Activated CD8-positive, alpha-beta T cell treated with anti-CD3 and anti-CD28 coated beads for 36 hours (primary cell): ENCODE measurements at regions not wholly inside any gene's neighbourhood (a gene's known extent, or its start where the extent isn't known, plus 50 kb on each side); places are given as distances from the start of the nearest gene placed in this dataset.
"Not testable (repeated sequence)": the region's sequence is repeated elsewhere in the genome, so short reads cannot be mapped to it uniquely, and the experiment has no call there.

Experiments
- ATAC-seq: fragments of 200-7000 bp; cut with Tn5 transposase; one replicate; pipeline ENCODE4 v1.10.0; 2021; ENCODE audit warnings: mild to moderate bottlenecking, moderate library complexity
- CTCF ChIA-PET: fragments of 350-600 bp; sonication (Branson Sonifier 250); formaldehyde crosslinking; loops from one replicate; lab custom pipeline; 2021; ENCODE audit warnings: antibody characterized with exemption; lab: Charles Lee
- POLR2A ChIA-PET: fragments of 350-600 bp; sonication (Branson Sonifier 250); formaldehyde crosslinking; loops from one replicate; lab custom pipeline; 2021; ENCODE audit warnings: antibody characterized with exemption; lab: Charles Lee
- DNase-seq: peaks from one replicate; pipeline ENCODE4 v3.0.0-alpha.2; 2020
- H3K27ac Mint-ChIP-seq: one replicate; pipeline ENCODE4 v1.8.0; 2021; ENCODE audit warnings: mild to moderate bottlenecking, mixed read lengths
- H3K27me3 Mint-ChIP-seq: one replicate; pipeline ENCODE4 v1.8.0; 2021; ENCODE audit warnings: mixed read lengths
- H3K36me3 Mint-ChIP-seq: one replicate; pipeline ENCODE4 v1.8.0; 2021; ENCODE audit warnings: low read depth, mixed read lengths
- H3K4me1 Mint-ChIP-seq: one replicate; pipeline ENCODE4 v1.8.0; 2021; ENCODE audit warnings: low read depth, mixed read lengths
- H3K4me3 Mint-ChIP-seq: one replicate; pipeline ENCODE4 v1.8.0; 2021; ENCODE audit warnings: mild to moderate bottlenecking, moderate library complexity, mixed read lengths
- H3K9me3 Mint-ChIP-seq: one replicate; pipeline ENCODE4 v1.8.0; 2021; ENCODE audit warnings: mixed read lengths
- CTCF ChIP-seq: fragments of 200-600 bp; IDR thresholded peaks from one replicate; pipeline ENCODE4 v1.8.0; 2022; ENCODE audit warnings: antibody characterized with exemption, mild to moderate bottlenecking
- intact Hi-C: fragments of 100-400 bp; cut with micrococcal nuclease; formaldehyde crosslinking; loops from one replicate; pipeline ENCODE4 v1.10.0; 2022

- ChIA-PET CTCF (no interaction called here), POLR2A (no interaction called here)
- H3K27ac Mint-ChIP-seq, result no peak overlapping the region
- DNase-seq (peak; percentile 2), ATAC-seq (no peak)
- H3K27me3 Mint-ChIP-seq, result peaks cover 6% of the 10 kb centered on the region
- H3K4me3 Mint-ChIP-seq, result peak overlapping the region; percentile 49
- H3K9me3 Mint-ChIP-seq, result no peaks in the 10 kb centered on the region
- intact Hi-C loops, result no loop called here
- H3K4me1 Mint-ChIP-seq, result no peaks in the 10 kb centered on the region
- TF ChIP-seq CTCF, result no peak
- no peaks in the 10 kb centered on the region for H3K36me3 Mint-ChIP-seq
Observed at GRCh38 chr16:32116080-32116479, 137.0 kb upstream of the TP53TG3D start.

- CTCF ChIA-PET, DNase-seq, H3K27me3 Mint-ChIP-seq, H3K4me1 Mint-ChIP-seq, H3K27ac Mint-ChIP-seq, POLR2A ChIA-PET, H3K9me3 Mint-ChIP-seq, ATAC-seq, H3K36me3 Mint-ChIP-seq, intact Hi-C loops: not testable (repeated sequence)
- peak overlapping the region; percentile 49 for H3K4me3 Mint-ChIP-seq
Observed at GRCh38 chr16:32116533-32116932, 136.6 kb upstream of the TP53TG3D start.

GRCh38 chr16:32120372-32120771 is 132.7 kb upstream of the TP53TG3D start:
- H3K27me3 Mint-ChIP-seq, ATAC-seq, POLR2A ChIA-PET: not testable (repeated sequence)

GRCh38 chr16:32120779-32121178 is 132.3 kb upstream of the TP53TG3D start:
- H3K36me3 Mint-ChIP-seq, H3K27me3 Mint-ChIP-seq, intact Hi-C loops, H3K4me1 Mint-ChIP-seq, CTCF ChIA-PET, H3K9me3 Mint-ChIP-seq, ATAC-seq, DNase-seq, H3K27ac Mint-ChIP-seq, H3K4me3 Mint-ChIP-seq, POLR2A ChIA-PET: not testable (repeated sequence)
- TF ChIP-seq CTCF, result peak; percentile 9

More at GRCh38 chr16:32120372-32120771, 132.7 kb upstream of the TP53TG3D start:
- CTCF ChIA-PET, H3K36me3 Mint-ChIP-seq, H3K9me3 Mint-ChIP-seq, DNase-seq, H3K4me1 Mint-ChIP-seq, intact Hi-C loops, H3K27ac Mint-ChIP-seq, H3K4me3 Mint-ChIP-seq: not testable (repeated sequence)
- peak; percentile 2 for TF ChIP-seq CTCF

- H3K4me3 Mint-ChIP-seq, ATAC-seq, H3K9me3 Mint-ChIP-seq, POLR2A ChIA-PET, H3K27ac Mint-ChIP-seq, DNase-seq, H3K36me3 Mint-ChIP-seq, intact Hi-C loops, CTCF ChIA-PET, H3K4me1 Mint-ChIP-seq, H3K27me3 Mint-ChIP-seq: not testable (repeated sequence)
Observed at GRCh38 chr16:32121273-32121900, 131.7 kb upstream of the TP53TG3D start.

- H3K36me3 Mint-ChIP-seq, H3K9me3 Mint-ChIP-seq, ATAC-seq, H3K27me3 Mint-ChIP-seq, intact Hi-C loops, H3K4me3 Mint-ChIP-seq, CTCF ChIA-PET, H3K4me1 Mint-ChIP-seq, DNase-seq, H3K27ac Mint-ChIP-seq, POLR2A ChIA-PET: not testable (repeated sequence)
Observed at GRCh38 chr16:32152434-32152833, 100.7 kb upstream of the TP53TG3D start.

GRCh38 chr16:32187918-32188669 is 65.0 kb upstream of the TP53TG3D start:
- ATAC-seq, result peak; percentile 30
- H3K36me3 Mint-ChIP-seq, intact Hi-C loops, H3K27me3 Mint-ChIP-seq, POLR2A ChIA-PET, H3K9me3 Mint-ChIP-seq, H3K27ac Mint-ChIP-seq, CTCF ChIA-PET, H3K4me3 Mint-ChIP-seq, DNase-seq, H3K4me1 Mint-ChIP-seq: not testable (repeated sequence)

GRCh38 chr16:32202585-32202984 is 50.5 kb upstream of the TP53TG3D start:
- H3K9me3 Mint-ChIP-seq, intact Hi-C loops, ATAC-seq, CTCF ChIA-PET, H3K36me3 Mint-ChIP-seq, H3K27ac Mint-ChIP-seq, DNase-seq, H3K27me3 Mint-ChIP-seq, H3K4me1 Mint-ChIP-seq, H3K4me3 Mint-ChIP-seq, POLR2A ChIA-PET: not testable (repeated sequence)
